ENCODE measurements at regions not wholly inside any gene's neighbourhood (a gene's known extent, or its start where the extent isn't known, plus 50 kb on each side); places are given as distances from the start of the nearest gene placed in this dataset.
"Not testable (repeated sequence)": the region's sequence is repeated elsewhere in the genome, so short reads cannot be mapped to it uniquely, and the experiment has no call there.

GRCh38 chr7:89401099-89401498 lies 605.6 kb upstream of the TEX47 start:
- DNase-seq: no peak

GRCh38 chr7:89401690-89402089 lies 606.2 kb upstream of the TEX47 start:
- no peak for DNase-seq

DNA sequence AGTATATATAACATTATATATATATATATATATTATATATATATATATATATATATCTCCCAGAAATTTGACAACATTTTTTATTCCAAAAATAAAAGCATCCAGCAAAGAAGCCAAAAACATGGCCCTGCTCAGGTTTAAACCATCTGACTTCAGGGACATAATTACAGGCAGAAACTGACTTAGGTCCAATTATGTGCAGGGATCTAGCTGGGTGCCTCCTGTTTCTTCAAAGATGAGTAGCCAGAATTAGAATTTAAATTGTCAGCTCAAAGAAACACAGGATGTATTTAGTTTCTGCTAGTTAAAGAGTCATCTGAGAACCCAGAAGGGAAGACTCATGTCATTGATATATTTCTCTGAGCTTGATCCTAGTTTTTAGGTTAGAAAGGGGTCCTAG lies 656.4 kb upstream of the TEX47 start:
- no peak for DNase-seq

DNA sequence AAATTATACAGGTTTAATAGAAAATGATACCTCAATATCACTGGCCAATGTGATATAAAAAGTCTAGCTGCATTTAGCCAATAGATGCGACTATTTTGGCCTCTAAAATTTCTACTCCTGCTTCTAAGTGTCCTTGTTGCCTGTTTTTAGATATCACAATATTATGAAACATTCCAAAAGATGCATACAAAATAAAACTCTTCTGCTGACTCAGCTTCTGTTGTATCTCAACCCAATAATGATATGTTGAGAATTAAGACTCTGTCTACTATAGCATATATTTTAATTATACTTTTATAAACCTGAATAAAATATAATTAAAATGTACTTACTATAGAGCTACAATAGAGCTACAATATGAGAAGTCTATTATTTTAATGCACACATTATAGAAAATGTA lies 661.0 kb upstream of the TEX47 start:
- DNase-seq: no peak

- peak; percentile 18 for DNase-seq
These were observed 662.6 kb upstream of the TEX47 start for GRCh38 chr7:89458114-89458513.

- DNase-seq: no peak
These were observed 678.9 kb upstream of the TEX47 start for GRCh38 chr7:89474456-89474855.

- DNase-seq: no peak
These were observed 676.3 kb upstream of the STEAP1 start for GRCh38 chr7:89477991-89478390.

DNA sequence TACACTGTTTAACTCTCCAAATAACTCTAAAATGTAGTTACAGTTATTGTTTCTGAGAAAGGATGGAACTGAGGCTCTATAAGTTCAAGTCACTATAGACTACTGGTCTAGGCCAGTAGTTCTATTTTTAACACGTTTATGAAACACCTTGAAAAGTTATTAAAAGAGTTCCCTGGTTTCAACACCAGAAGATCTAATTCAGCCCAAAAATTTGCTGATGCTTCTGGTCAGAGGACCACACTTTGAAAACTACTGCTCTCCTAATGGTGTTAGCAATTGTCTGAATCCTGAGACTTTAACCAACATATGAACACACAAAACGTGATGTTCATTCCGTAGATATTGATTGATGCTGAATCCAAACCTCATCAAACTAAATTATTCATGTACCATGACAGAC lies 658.6 kb upstream of the STEAP1 start:
- no peak for DNase-seq

DNA sequence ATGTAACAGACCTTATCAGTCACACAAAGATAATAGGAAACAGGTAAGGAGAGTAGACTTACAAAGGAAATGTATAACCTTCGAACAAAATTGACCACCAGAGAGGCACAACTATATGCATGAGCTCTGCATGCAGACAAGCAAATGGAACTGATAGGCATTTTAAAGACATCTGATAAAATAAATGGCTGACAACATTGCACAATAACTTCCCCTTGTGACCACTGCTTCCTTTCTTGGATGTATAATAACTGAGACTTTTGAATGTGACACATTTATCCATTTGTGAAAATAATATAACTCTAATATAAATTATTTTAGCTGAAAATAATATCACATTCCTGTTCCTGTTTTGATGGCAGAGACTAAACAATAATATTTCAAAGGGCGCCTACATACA lies 654.2 kb upstream of the STEAP1 start:
- DNase-seq: no peak

DNA sequence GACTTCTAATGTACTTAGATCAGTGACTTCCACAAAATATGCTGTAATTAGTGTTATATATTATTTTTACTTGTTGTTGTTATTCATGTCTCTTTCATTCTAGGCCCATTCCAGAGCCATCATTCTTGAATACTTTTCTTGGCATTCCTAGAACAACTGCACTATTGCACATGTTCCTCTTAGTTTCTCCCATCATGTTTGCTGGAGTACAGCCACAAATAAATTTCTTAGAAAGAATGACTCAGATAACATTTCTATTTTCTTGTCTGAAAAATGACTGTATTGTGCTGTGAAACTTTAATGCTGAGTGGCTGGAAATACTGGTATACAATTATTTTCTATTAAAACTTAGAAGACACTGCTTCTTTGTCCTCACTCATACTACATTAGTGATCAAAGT lies 651.0 kb upstream of the STEAP1 start:
- no peak for DNase-seq

DNA sequence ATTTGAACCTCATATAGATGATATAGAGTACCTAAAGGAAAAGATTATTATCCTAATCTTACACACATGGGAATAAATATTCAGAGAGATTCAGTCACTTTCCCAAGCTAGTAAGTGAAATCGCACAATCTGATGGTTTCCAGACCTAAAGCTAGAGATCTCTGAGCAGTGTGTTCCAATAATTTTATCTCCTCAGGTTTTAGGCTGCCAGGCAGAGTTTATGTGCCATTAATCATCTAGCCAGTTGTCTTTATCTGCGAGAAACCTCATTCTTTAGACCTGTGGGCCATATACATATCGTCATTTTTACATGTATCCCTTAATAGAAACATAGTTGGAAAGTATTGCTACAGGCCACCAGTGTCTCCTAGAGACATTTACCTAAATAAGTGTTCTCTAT lies 647.2 kb upstream of the STEAP1 start:
- no peak for DNase-seq

DNA sequence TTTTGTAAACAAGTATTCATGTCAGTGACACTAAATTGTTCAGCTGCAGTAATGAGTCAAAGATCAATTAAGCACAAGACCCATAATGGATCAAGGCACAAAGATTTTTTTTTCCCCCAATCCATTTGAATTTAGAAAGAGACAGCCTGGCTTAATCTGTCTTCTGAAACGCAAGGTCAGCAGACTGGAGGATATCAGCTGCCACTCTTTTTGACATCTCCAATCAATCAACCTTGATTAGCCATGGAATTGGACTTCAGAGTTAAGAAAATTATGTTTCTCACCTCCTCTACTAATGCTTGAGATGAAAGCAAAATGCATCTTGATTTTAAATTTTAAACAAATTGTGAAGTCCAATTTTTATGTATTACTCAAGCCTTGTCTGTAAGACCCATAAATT lies 642.4 kb upstream of the STEAP1 start:
- DNase-seq: peak; percentile 81

DNA sequence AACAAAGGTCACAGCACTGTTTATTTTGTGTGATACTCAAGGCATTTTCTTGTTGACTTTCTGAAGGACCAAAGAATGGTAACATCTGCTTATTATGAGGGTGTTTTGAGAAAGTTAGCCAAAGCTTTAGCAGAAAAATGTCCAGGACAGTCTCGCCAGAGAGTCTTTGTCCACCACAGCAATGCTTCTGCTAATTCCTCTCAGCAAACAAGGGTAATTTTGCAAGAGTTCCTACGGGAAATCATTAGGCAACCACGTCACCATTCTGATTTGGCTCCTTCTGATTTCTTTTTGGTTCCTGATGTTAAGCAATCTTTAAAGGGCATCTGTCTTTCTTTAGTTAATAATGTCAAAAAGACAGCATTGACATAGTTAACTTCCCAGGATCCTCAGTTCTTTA lies 639.3 kb upstream of the STEAP1 start:
- no peak for DNase-seq

DNA sequence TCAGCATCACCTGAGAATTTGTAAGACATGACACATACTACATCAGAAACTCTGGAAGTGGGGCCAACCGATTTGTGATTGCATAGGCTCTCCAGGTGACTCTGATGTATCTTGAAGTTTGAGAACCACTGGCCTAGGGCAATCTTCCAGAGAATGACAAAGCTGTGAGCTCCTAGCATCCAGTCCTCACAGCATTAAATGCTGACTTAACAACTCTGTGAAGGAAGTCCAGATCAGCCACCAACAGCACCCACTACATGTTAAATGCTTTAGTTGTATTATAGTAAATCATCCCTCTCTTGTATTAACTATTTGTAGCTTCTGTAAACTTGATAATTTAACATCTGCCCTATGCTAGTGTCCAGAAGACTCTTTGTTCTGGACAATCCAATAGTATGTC lies 636.5 kb upstream of the STEAP1 start:
- DNase-seq: no peak

GRCh38 chr7:89549768-89550167 lies 604.5 kb upstream of the STEAP1 start:
- no peak for DNase-seq

DNA sequence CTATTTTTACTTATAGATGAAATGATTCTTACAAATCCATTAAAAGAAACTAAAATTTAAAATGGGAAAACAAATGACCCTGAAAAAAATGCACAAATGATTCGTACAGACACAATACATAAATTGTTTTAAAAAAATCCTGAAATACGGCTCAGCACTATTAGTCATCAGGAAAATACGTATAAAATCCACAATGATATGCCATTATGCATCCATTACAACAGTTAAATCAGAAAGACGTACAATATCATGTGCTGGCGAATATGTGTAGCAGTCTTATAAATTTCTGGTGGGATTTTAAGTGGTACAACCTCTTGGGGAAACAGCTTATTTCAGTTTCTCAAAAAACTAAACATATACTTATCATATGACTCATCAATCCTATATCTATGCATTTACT lies 600.1 kb upstream of the STEAP1 start:
- no peak for DNase-seq

DNA sequence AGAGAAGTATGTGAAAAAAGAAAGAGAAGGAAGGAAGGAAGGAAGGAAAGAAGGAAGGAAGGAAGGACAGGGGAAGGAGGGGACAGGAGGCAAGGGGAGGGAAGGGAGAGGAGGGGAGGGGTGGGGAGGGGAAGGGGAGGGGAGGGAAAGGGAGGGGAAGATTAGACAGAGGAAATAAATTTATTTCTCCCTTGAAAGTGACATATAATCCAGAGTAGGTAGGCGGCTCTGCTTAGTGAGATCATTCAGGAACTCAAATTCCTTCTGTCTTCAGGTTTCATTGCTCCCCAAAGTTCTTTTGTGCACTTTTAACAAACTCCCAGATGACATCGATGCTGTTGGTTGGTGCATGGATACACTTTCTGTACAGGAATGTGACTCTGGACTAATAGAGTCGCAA lies 594.7 kb upstream of the STEAP1 start:
- DNase-seq: no peak

DNA sequence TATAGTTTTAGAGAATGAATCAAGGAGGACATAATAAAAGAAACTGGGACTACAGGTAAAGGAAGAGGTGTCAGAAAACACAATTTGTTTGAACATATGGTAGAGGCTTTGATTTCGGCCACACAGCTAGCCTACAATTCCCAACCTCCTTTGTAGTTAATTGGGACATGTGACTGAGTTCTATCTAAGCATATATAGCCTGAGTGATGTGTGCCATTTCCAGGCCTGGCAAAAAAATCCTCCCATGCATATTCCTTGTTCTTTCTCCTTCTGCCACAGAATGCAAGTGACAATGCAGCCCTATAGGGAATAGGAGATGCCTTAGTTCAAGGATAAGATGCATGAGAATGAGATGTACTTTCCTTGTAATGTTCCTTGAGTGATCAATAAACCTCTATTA lies 590.7 kb upstream of the STEAP1 start:
- no peak for DNase-seq

DNA sequence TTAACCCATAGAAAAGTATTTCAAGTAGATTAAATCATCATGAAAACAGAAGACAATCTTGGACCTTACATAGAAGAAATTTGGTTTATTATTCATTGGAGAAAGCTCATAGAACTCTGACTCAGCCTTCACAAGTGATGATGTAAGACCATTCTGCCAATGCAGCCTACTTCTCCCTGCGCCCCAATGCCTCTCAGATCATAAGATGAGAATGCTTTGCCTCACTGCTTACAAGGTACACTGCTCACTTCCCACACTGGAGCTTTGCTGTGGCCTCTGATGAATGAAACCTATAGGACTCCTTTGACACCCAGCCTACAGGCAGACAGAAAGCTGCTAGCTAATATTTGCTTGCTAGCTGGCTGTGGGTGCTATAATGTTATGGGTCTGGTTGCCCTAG lies 569.4 kb upstream of the STEAP1 start:
- no peak for DNase-seq

- DNase-seq: no peak
These were observed 561.1 kb upstream of the STEAP1 start for GRCh38 chr7:89593125-89593524.

GRCh38 chr7:89602984-89603383 lies 551.3 kb upstream of the STEAP1 start:
- DNase-seq: no peak

DNA sequence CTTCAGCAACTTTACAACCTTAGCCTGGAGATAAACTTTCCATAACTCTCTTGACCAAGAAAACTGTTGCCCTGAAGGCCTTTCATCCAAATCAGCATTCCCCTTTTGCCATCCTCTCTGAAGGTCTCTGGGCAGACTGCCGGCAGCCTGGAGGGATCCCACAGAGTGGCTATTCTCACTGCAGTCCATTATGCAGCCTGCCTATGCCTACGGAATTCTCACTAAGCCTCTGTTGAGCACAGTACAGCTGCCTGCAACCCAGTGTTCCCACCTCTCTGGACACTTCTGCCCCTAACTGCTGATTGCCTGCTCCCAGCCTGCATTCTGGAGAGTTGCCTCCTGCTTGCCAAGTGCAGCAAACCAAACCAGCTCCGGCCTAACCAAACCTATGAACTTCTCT lies 548.9 kb upstream of the STEAP1 start:
- no peak for DNase-seq

GRCh38 chr7:89606511-89606910 lies 547.8 kb upstream of the STEAP1 start:
- DNase-seq: no peak

GRCh38 chr7:89607792-89608191 lies 546.5 kb upstream of the STEAP1 start:
- no peak for DNase-seq

DNA sequence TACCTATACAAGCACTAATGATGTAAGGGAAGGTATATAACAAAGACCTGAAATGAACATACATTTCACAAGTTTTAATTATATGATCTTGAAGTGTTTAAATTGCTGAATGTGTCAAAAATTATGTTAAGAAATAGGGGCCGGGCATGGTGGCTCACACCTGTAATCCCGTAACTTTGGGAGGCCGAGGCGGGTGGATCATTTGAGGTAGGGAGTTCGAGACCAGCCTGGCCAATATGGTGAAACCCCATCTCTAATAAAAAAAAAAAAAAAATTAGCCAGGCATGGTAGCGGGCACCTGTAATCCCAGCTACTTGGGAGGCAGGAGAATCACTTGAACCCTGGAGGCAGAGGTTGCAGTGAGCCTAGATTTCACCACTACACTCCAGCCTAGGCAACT lies 537.4 kb upstream of the STEAP1 start:
- not testable (repeated sequence) for DNase-seq

DNA sequence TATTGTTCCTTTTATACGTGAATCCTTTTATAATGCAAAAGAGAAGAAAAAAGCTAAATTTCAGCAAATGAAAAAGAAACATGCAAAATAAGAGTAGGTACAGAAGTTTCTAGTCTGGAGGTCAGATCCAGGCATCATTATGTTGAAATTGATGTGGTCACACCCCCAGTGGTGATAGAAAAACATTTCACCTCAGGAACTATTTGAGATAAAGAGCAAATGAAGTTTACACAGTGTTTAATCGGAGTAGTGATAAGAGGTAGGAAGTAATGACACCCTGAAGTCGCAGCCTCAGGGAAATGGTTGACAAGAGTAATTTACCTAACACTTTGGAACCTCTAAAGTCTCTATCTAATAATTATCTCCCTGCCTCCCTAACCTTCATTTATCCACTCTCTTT lies 536.0 kb upstream of the STEAP1 start:
- peak; percentile 26 for DNase-seq
